ENCODE measurements at regions not wholly inside any gene's neighbourhood (a gene's known extent, or its start where the extent isn't known, plus 50 kb on each side); places are given as distances from the start of the nearest gene placed in this dataset.

GRCh38 chr4:1540601-1541375 lies 134.5 kb upstream of the NKX1-1 start:
- no peak for DNase-seq

- no peak for DNase-seq
Measured at GRCh38 chr4:1539859-1540600, 133.8 kb upstream of the NKX1-1 start.

GRCh38 chr4:1538941-1539772 lies 132.9 kb upstream of the NKX1-1 start:
- DNase-seq, result no peak

- no peak for DNase-seq
Measured at GRCh38 chr4:1538096-1538410, 131.8 kb upstream of the NKX1-1 start.

GRCh38 chr4:1537410-1538095 lies 131.3 kb upstream of the NKX1-1 start:
- DNase-seq, result no peak

- no peak for DNase-seq
Measured at GRCh38 chr4:1536579-1537409, 130.6 kb upstream of the NKX1-1 start.

- no peak for DNase-seq
Measured at GRCh38 chr4:1535926-1536578, 129.8 kb upstream of the NKX1-1 start.

- DNase-seq, result no peak
Measured at GRCh38 chr4:1534876-1535526, 128.8 kb upstream of the NKX1-1 start.

GRCh38 chr4:1534095-1534872 lies 128.0 kb upstream of the NKX1-1 start:
- DNase-seq, result no peak

- DNase-seq, result no peak
Measured at GRCh38 chr4:1533501-1534064, 127.3 kb upstream of the NKX1-1 start.

- DNase-seq, result no peak
Measured at GRCh38 chr4:1532549-1533395, 126.5 kb upstream of the NKX1-1 start.

- no peak for DNase-seq
Measured at GRCh38 chr4:1531683-1532548, 125.7 kb upstream of the NKX1-1 start.

- DNase-seq, result no peak
Measured at GRCh38 chr4:1530356-1530755, 124.1 kb upstream of the NKX1-1 start.

GRCh38 chr4:1524761-1525160 lies 118.5 kb upstream of the NKX1-1 start:
- DNase-seq, result no peak

- DNase-seq, result no peak
Measured at GRCh38 chr4:1523907-1524636, 117.8 kb upstream of the NKX1-1 start.

GRCh38 chr4:1523506-1523905 lies 117.3 kb upstream of the NKX1-1 start:
- no peak for DNase-seq

GRCh38 chr4:1523033-1523432 lies 116.8 kb upstream of the NKX1-1 start:
- no peak for DNase-seq

All from KG1 (cell line).